ENCODE measurements at regions not wholly inside any gene's neighbourhood (a gene's known extent, or its start where the extent isn't known, plus 50 kb on each side); places are given as distances from the start of the nearest gene placed in this dataset.

DNA sequence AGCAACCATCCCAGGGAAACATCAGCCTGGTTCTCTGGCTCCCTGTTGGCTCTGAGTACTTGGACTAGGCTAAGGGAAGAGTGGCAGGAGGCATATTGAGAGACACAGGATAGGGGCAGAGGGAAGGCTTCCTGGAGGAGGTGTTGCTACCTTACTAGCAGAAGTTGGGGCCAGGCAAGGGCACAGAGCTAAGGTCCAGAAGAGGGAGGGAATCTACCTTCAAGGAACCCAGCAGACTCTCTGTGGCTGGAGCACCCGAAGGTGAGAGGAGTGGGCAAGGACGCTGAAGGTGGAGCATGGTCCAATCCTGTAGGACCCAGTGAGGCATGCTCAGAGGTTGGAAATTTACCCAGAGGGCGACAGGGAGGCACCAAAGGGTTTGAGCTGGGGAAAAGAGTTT lies 191.9 kb downstream of the TFAP2C start:
- no peak for TF ChIP-seq POLR2A (IDR thresholded peaks at IDR 0.05)
- TF ChIP-seq, protein P1, sequence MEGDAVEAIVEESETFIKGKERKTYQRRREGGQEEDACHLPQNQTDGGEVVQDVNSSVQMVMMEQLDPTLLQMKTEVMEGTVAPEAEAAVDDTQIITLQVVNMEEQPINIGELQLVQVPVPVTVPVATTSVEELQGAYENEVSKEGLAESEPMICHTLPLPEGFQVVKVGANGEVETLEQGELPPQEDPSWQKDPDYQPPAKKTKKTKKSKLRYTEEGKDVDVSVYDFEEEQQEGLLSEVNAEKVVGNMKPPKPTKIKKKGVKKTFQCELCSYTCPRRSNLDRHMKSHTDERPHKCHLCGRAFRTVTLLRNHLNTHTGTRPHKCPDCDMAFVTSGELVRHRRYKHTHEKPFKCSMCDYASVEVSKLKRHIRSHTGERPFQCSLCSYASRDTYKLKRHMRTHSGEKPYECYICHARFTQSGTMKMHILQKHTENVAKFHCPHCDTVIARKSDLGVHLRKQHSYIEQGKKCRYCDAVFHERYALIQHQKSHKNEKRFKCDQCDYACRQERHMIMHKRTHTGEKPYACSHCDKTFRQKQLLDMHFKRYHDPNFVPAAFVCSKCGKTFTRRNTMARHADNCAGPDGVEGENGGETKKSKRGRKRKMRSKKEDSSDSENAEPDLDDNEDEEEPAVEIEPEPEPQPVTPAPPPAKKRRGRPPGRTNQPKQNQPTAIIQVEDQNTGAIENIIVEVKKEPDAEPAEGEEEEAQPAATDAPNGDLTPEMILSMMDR (IDR thresholded peaks at IDR 0.05), result no peak
- DNase-seq, result no peak
- no peak for ATAC-seq
- 29 to 41% methylated on average over 3 of the region's 3 CpGs for WGBS, 2 donors
- H3K4me1 ChIP-seq, result no peaks in the 10 kb centered on the region
- intact Hi-C loops (cut with DNase I), result no loop called here
- H3K27ac ChIP-seq, result no peak overlapping the region
- H3K9me3 ChIP-seq, result no peaks in the 10 kb centered on the region
- H3K27me3 ChIP-seq, result peaks cover 0 to 2% of the 10 kb centered on the region in 2 donors
- H3K36me3 ChIP-seq (replicated peaks in 1 of 2; ENCODE audit: insufficient read depth in 1 of 2, low read depth in 2 of 2), result no peaks in the 10 kb centered on the region
- no peak overlapping the region for H3K4me3 ChIP-seq

DNA sequence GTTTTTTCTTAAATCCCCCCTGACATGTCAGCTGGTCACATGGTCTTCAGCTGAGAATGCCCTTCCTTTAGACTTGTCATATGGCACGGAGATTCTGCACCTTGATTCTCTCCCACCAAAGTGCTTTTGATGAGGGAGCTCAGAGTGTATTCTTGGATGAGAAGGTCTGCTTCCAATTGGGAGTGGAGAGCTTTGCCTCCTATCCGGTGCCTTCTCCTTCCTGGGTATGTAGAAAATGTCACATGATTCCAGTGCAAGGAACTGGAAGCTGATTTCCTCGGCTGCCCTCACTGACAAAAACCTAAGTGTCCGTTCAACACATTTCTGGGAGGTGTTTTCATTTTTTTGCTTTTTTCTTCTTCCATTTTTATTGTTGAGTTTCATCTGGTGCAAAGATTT lies 197.2 kb downstream of the TFAP2C start:
- no peaks in the 10 kb centered on the region for H3K9me3 ChIP-seq
- TF ChIP-seq, protein P1 (IDR thresholded peaks at IDR 0.05), result no peak
- TF ChIP-seq POLR2A (IDR thresholded peaks at IDR 0.05), result no peak
- H3K27me3 ChIP-seq, result no peaks in the 10 kb centered on the region
- 51 to 53% methylated on average over 4 of the region's 4 CpGs for WGBS, 2 donors
- H3K27ac ChIP-seq, result no peak overlapping the region
- DNase-seq, result no peak
- no peaks in the 10 kb centered on the region for H3K4me1 ChIP-seq
- no peaks in the 10 kb centered on the region for H3K36me3 ChIP-seq (replicated peaks in 1 of 2; ENCODE audit: insufficient read depth in 1 of 2, low read depth in 2 of 2)
- no peak for ATAC-seq
- intact Hi-C loops (cut with DNase I), result no loop called here
- H3K4me3 ChIP-seq, result no peak overlapping the region

DNA sequence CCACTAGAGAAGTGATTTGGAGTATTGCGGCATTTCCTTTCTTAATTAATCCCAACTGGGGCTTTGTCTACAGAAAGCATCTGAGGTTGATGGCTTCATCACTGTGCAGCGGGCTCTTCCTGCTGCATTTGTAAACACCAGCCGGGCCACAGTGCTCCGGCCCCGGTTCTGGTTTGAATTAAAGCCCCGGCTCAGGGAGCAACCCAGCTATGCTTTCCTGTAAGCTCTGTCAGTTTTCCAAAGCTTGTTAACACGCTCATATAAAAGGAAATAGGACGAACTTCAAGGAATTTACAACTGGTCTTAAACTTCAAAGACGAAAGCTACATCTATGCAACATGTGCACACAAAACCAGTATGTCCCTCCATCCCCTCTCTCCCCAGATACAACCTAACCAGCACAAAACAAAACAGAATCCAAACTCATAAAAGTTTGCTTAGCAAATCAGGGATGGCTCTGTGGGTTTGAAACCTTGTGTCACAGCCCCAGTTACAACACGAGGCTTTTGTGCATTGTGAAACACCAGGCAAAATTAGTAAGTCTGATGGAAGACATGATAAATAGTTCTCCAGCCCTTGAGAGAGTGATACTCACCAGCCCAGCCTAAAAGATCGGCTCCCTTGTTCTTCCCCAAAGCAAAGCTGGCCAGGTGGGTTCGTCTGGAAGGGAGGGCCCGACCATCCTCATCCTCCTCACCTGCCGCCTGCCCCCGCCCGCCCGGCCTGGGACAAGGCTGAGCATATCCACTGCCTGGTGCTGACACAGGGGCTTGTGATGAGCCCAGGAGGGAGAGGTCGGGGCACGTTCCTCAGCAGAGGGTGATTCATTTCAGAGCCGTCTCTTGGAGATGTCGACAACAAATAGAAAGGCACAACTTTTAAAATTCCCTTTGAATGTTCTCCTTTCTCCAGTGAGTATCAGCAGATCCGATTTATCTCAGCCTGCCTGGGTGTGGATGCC lies 197.9 kb downstream of the TFAP2C start:
- WGBS, 2 donors, result 32 to 39% methylated on average over 22 of the region's 22 CpGs
- no peak for TF ChIP-seq POLR2A (IDR thresholded peaks at IDR 0.05)
- TF ChIP-seq, protein P1 (IDR thresholded peaks at IDR 0.05), result no peak

DNA sequence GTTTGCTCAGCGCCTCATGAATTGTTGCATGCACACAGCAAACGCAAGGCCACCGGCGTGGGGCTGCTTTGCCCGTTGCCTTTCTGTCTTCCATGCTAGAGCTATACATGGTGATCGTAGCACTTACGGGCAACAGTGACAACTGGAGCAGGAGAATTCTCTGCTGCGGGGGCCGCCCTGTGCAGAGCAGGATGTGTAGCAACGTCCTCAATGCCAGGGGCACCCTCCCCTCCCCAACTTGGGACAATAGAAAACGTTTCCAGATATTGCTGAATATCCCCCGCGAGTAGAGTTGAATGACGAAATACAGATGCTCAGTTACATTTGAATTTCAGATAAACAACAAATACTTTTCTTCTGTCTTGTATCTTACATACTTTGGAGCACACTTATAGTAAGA lies 198.7 kb downstream of the TFAP2C start:
- no peak for ATAC-seq
- intact Hi-C loops (cut with DNase I), result no loop called here

More for the DNA sequence above, 197.9 kb downstream of the TFAP2C start:
- Histone ChIP-seq H3K4me3 (no peak overlapping the region), H3K36me3 (replicated peaks in 1 of 2; ENCODE audit: insufficient read depth in 1 of 2, low read depth in 2 of 2) (no peaks in the 10 kb centered on the region), H3K9me3 (no peaks in the 10 kb centered on the region), H3K4me1 (no peaks in the 10 kb centered on the region), H3K27ac (no peak overlapping the region), H3K27me3 (no peaks in the 10 kb centered on the region)
- intact Hi-C loops (cut with DNase I), result no loop called here
- DNase-seq, result no peak
- ATAC-seq, result peak; percentile 21

More for the DNA sequence above, 198.7 kb downstream of the TFAP2C start:
- no peaks in the 10 kb centered on the region for H3K36me3 ChIP-seq (replicated peaks in 1 of 2; ENCODE audit: insufficient read depth in 1 of 2, low read depth in 2 of 2)
- 45 to 57% methylated on average over 14 of the region's 14 CpGs for WGBS, 2 donors
- no peak overlapping the region for H3K4me3 ChIP-seq
- no peak overlapping the region for H3K27ac ChIP-seq
- no peaks in the 10 kb centered on the region for H3K27me3 ChIP-seq
- no peak for DNase-seq
- no peaks in the 10 kb centered on the region for H3K4me1 ChIP-seq
- no peaks in the 10 kb centered on the region for H3K9me3 ChIP-seq
- TF ChIP-seq POLR2A (IDR thresholded peaks at IDR 0.05), result no peak
- TF ChIP-seq, protein P1 (IDR thresholded peaks at IDR 0.05), result no peak
